ENCODE measurements at regions not wholly inside any gene's neighbourhood (a gene's known extent, or its start where the extent isn't known, plus 50 kb on each side); places are given as distances from the start of the nearest gene placed in this dataset.
"Not testable (repeated sequence)": the region's sequence is repeated elsewhere in the genome, so short reads cannot be mapped to it uniquely, and the experiment has no call there.

DNA sequence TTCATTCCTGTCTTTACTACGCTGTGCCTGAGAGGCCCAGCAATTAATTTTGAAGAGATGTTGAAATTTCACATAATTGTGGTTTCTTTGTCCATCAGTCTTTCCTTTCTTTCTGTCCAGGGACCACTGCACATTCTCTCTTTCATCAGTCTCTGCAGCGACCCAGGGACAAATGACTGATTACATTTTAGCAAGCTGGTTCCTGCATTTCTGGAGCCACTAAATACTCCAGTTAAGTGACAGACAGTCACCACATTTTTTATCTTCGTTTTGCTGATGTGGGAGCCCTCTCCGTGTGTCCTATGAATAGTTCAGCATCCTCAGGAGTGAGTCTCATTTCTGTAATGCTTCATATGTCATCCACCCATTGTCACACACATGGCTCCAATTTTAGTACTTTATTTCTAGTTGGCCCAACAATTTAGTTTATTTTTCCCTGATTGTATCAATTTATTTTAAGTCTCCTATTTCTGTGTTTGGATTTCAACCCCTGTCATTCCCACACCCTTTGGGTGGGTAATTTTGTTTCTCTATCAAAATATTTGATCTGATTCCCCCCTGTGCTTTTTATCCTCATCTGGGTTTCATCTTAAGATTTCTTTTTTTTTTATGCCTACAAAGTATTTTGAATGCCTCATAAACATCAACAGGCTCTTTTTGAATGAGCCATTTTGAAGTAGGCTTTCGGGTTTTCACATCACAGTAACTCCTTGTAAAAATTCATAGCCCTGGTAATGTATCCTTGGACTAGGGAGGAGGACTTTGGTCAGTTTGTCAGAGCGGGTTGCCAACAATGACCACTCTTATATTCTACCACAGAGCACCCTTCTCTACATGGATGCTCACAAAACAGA, 1196.5 kb downstream of the GALC start:
- Histone ChIP-seq H3K9ac (ENCODE audit: low read depth, low read length) (no peak overlapping the region), H3K4me1 (ENCODE audit: insufficient read depth, low read length) (no peaks in the 10 kb centered on the region), H3K9me3 (ENCODE audit: control insufficient read depth, insufficient read depth, low read length) (no peaks in the 10 kb centered on the region), H3K36me3 (ENCODE audit: insufficient read depth, low read length) (no peaks in the 10 kb centered on the region)

DNA sequence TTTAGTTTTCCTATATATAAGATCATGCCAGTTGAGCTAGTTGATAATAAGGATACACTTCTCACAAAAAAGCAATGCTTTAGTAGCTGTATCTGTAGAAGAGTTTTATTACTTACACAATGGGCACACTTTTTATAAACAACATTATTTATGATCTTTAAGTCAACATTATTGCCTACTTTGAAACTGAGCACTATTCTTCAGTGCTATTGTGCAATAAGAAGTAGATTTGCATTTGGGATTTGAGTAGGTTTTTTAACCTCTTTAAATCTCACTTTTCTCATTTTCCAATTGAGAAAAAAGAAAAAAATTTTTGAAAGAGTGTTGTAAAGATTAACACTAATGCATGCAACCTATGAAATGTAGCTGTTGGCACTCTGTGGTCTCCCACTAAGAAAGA, 1198.3 kb downstream of the GALC start:
- Histone ChIP-seq H3K36me3 (ENCODE audit: insufficient read depth, low read length) (no peaks in the 10 kb centered on the region), H3K9ac (ENCODE audit: low read depth, low read length) (no peak overlapping the region), H3K4me1 (ENCODE audit: insufficient read depth, low read length) (no peaks in the 10 kb centered on the region), H3K9me3 (ENCODE audit: control insufficient read depth, insufficient read depth, low read length) (peaks cover 3% of the 10 kb centered on the region; the same call in 1 of the 2 replicates)

DNA sequence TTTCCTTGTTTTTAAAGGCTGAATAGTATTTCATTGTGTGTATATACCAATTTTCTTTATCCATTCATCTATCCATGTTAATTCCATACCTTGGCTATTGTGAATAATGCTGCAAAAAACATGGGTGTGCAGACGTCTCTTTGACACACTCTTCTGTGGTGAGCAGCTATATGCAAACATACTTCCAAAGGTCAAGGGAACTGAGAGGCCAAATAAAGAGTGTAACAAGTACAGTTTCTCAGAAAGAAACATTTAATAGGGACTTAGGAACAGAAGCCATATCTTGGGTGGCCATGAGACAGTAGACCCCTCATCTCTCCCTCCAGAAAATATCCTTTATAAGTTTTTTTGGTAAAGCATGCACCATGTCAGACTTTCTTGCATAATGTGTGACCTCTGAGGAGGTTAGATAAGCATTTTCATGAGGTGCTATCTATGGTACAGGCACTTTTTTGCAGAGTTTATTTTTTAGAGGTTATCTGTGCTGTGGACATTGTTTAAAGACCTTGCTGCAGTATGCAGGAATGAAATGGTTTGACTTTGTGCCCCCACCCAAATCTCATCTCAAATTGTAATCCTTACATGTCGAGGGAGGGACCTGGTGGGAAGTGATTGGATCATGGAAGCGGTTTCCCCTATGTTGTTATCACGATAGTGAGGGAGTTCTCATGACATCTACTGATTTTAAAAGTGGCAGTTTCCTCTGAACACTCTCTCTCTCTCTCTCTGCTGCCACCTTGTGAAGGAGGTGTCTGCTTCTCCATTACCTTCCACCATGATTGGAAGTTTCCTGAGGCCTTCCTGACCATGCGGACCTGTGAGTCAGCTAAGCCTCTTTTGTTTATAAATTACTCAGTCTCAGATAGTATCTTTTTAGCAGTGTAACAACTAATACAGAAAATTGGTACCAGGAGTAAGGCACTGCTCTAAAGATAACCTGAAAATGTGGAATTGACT, 1202.3 kb downstream of the GALC start:
- Histone ChIP-seq H3K9ac (ENCODE audit: low read depth, low read length) (no peak overlapping the region), H3K9me3 (ENCODE audit: control insufficient read depth, insufficient read depth, low read length) (peaks cover 3% of the 10 kb centered on the region; the same call in 1 of the 2 replicates), H3K36me3 (ENCODE audit: insufficient read depth, low read length) (no peaks in the 10 kb centered on the region), H3K4me1 (ENCODE audit: insufficient read depth, low read length) (no peaks in the 10 kb centered on the region)

DNA sequence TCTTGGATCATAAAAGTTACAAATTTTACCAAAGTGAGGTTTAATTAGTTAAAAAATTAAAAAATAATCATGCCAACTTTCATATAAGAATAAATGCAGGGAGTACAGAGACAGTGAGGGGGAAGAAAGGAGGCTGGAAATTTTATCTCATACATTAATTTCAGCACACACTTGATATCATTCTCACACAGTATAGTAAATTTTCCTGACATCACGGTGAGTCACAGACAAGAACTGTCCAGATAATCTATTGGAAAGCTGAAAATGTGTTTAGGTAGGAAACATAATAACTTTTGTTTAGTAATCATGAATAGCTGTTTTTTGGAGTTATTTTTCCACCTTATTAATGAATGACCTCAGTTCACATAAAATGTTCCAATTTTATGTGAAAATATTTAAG, 1204.8 kb downstream of the GALC start:
- no peaks in the 10 kb centered on the region for H3K4me1 ChIP-seq (ENCODE audit: insufficient read depth, low read length)
- no peaks in the 10 kb centered on the region for H3K36me3 ChIP-seq (ENCODE audit: insufficient read depth, low read length)
- peaks cover 3% of the 10 kb centered on the region; the same call in 1 of the 2 replicates for H3K9me3 ChIP-seq (ENCODE audit: control insufficient read depth, insufficient read depth, low read length)
- H3K9ac ChIP-seq (ENCODE audit: low read depth, low read length): no peak overlapping the region

DNA sequence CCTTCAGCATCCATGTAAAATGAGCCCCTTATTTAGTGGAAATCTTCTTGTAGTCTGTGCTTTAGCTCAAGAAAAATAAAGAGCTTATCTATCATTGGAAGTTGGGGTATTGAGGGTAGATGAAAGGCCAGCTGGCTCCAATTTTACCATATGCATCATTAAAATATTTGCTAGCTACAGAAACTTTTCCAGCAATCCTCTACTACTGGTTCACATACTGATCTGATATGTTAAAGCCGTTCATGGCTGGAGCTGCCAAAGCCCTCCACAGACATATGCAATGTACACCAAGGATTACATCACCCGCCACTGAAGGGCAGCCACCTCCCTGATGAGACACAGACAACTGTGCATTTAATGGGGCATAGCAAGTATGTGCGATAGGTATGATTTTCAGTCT, 1205.3 kb downstream of the GALC start:
- Histone ChIP-seq H3K9me3 (ENCODE audit: control insufficient read depth, insufficient read depth, low read length) (peaks cover 3% of the 10 kb centered on the region; the same call in 1 of the 2 replicates), H3K36me3 (ENCODE audit: insufficient read depth, low read length) (no peaks in the 10 kb centered on the region), H3K4me1 (ENCODE audit: insufficient read depth, low read length) (no peaks in the 10 kb centered on the region), H3K9ac (ENCODE audit: low read depth, low read length) (no peak overlapping the region)

DNA sequence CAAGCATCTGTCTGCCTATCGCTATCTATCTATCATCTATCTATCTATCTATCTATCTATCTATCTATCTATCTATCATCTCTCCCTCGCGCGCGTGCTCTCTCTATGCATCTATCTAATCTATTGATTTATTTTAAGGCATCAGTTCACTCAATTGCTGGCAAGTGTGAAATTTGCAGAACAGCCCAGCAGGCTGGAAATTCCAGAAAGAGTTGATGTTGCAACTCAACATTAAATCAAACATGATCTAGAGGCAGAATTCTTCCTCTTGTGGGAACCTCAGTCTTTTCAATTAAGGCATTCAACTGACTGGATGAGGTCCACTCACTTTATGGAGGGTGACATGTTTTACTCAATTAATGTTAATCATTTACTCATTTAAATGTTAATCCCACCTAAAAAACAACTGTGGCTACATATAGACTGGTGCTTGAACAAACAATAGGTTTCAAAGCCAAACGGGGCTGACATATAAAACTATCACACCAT, 1210.8 kb downstream of the GALC start:
- no peaks in the 10 kb centered on the region for H3K9me3 ChIP-seq (ENCODE audit: control insufficient read depth, insufficient read depth, low read length)
- H3K9ac ChIP-seq (ENCODE audit: low read depth, low read length): no peak overlapping the region
- no peaks in the 10 kb centered on the region for H3K36me3 ChIP-seq (ENCODE audit: insufficient read depth, low read length)
- no peaks in the 10 kb centered on the region for H3K4me1 ChIP-seq (ENCODE audit: insufficient read depth, low read length)

DNA sequence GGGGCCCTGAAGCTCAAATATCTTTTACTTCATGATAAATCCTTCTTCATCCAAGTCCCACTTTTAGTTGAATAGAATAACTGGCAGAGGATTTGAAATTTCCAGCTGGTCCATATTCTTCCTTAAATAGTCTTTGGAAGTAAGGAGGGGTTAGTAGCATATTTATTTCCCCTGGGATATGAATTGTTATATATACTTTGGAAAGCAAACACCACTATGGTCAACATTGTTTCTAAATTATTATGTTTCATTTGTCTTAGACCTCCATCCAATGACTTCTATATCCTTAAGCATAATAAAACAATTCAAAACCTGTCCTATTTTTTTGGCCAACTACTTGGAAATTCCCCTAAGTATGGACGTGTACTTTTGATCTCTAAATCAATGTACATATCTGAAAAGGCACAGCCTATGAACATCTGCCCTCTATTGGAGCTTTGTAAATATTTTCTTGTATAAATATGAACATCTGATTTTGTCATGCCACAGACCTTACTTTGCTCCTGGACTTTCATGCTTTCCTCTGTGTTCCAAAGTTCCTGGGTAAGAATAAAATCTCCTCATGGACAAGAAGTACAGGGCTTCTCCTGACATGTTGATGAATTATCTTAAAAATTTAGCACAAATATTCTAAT, 1212.0 kb downstream of the GALC start:
- no peaks in the 10 kb centered on the region for H3K4me1 ChIP-seq (ENCODE audit: insufficient read depth, low read length)
- no peaks in the 10 kb centered on the region for H3K9me3 ChIP-seq (ENCODE audit: control insufficient read depth, insufficient read depth, low read length)
- H3K36me3 ChIP-seq (ENCODE audit: insufficient read depth, low read length): no peaks in the 10 kb centered on the region
- no peak overlapping the region for H3K9ac ChIP-seq (ENCODE audit: low read depth, low read length)

DNA sequence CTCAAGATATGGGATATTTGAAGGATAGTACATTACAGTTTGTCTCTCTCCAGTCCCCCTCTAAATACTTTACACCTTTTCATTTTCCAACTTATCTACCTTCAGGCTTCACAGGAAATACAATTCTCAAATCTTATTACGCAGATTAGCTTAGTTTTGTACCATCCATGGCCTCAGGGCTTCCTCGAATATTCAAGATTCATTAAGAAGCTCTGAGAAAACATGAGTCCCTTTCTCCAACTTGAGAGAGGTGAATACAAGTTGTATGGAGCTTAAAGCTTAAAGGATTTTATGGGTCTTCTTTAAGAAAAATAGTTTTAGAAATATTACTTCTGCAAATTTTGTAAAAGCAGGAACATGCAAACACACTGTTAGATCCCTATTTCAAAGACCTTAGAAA, 1212.5 kb downstream of the GALC start:
- H3K36me3 ChIP-seq (ENCODE audit: insufficient read depth, low read length): no peaks in the 10 kb centered on the region
- no peaks in the 10 kb centered on the region for H3K4me1 ChIP-seq (ENCODE audit: insufficient read depth, low read length)

DNA sequence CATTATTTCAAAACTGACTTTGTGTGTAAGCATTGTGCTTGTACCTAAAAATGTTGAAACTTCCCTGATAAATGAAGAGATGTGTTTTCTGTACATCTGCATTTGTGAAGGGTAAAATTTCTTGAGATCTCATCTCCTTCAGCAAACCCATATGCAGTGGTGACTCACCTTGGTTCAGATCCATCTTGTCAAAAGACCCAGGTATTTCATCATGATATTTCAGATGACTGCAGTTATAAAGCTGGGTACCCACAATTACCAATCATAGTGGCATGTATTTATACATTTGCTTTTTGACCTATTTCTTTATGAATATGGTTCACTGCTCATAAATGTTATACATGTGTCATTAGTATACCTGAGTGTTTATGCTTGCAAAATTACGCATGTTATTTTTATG, 1213.6 kb downstream of the GALC start:
- Histone ChIP-seq H3K4me1 (ENCODE audit: insufficient read depth, low read length) (no peaks in the 10 kb centered on the region), H3K9ac (ENCODE audit: low read depth, low read length) (no peak overlapping the region), H3K36me3 (ENCODE audit: insufficient read depth, low read length) (no peaks in the 10 kb centered on the region), H3K9me3 (ENCODE audit: control insufficient read depth, insufficient read depth, low read length) (no peaks in the 10 kb centered on the region)

More for the DNA sequence above, 1212.5 kb downstream of the GALC start:
- H3K9me3 ChIP-seq (ENCODE audit: control insufficient read depth, insufficient read depth, low read length): no peaks in the 10 kb centered on the region
- no peak overlapping the region for H3K9ac ChIP-seq (ENCODE audit: low read depth, low read length)

DNA sequence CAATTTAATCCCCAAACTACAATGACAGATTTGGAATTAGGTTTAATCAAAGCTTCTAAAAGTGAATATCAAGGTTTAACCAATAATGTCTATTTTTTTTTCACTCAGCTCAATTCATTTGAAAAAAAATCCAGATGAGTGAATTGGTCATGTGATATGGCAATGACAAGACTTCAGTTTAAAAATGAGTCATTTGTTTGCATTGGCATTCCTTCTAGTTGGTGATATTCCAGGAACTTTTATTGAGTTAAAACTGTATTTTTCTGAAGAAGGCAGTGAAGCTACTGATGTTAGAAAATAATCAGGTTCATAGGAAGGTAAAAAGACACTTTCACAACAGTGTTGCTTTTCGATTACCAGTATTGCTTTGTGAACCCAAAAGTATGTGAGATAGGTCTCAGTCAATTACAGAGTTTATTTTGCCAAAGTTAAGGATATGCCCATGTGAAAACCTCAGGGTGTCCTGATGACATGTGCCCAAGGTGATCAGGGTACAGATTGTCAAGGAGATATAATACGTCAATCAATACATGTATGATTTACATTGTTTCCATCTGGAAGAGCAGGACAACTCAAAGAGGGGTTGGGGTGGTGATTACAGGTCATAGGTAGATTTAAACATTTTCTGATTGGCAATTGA, 1214.9 kb downstream of the GALC start:
- Histone ChIP-seq H3K9me3 (ENCODE audit: control insufficient read depth, insufficient read depth, low read length) (no peaks in the 10 kb centered on the region), H3K9ac (ENCODE audit: low read depth, low read length) (no peak overlapping the region), H3K36me3 (ENCODE audit: insufficient read depth, low read length) (no peaks in the 10 kb centered on the region), H3K4me1 (ENCODE audit: insufficient read depth, low read length) (no peaks in the 10 kb centered on the region)

DNA sequence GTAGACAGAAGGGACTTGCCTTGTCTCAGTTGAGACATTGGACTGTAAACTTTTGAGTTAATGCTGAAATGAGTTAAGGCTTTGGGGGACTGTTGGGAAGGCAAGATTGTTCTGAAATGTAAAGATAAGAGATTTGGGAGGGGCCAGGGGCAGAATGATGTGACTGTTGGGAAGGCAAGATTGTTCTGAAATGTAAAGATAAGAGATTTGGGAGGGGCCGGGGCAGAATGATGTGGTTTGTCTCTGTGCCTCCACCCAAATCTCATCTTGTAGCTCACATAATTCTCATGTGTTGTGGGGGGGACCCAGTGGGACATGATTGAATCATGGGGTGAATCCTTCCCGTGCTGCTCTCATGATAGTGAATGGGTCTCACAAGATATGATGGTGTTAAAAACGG, 1217.1 kb downstream of the GALC start:
- not testable (repeated sequence) for H3K36me3 ChIP-seq (ENCODE audit: insufficient read depth, low read length); H3K9ac ChIP-seq (ENCODE audit: low read depth, low read length); H3K9me3 ChIP-seq (ENCODE audit: control insufficient read depth, insufficient read depth, low read length); H3K4me1 ChIP-seq (ENCODE audit: insufficient read depth, low read length)

DNA sequence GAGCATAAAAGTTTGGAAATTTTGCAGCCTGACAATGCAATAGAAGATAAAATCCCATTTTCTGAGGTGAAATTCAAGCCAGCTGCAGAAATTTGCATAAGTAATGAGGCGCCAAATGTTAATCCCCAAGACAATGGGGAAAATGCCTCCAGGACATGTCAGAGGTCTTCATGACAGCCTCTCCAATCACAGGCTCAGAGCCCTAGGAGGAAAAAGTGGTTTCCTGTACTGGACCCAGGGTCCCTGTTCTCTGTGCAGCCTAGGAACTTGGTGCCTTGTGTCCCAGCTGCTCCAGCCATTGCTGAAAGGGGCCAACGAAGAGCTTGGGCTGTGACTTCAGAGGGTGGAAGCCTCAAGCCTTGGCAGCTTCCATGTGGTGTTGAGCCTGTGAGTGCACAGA, 1218.1 kb downstream of the GALC start:
- Histone ChIP-seq H3K9ac (ENCODE audit: low read depth, low read length) (no peak overlapping the region), H3K4me1 (ENCODE audit: insufficient read depth, low read length) (no peaks in the 10 kb centered on the region), H3K9me3 (ENCODE audit: control insufficient read depth, insufficient read depth, low read length) (no peaks in the 10 kb centered on the region), H3K36me3 (ENCODE audit: insufficient read depth, low read length) (no peaks in the 10 kb centered on the region)

DNA sequence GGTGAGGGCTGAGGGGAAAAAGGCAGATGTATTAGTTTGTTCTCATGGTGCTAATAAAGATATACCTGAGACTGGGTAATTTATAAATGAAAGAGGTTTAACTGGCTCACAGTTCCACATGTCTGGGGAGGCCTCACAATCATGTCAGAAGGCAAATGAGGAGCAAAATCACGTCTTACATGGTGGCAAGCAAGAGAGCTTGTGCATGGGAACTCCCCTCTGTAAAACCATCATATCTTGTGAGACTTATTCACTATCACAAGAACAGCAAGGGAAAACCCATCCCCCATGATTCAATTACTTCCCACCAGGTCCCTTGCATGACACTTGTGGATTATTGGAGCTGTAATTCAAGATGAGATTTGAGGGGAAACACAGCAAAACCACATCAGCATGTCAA, 1220.9 kb downstream of the GALC start:
- no peaks in the 10 kb centered on the region for H3K36me3 ChIP-seq (ENCODE audit: insufficient read depth, low read length)
- no peak overlapping the region for H3K9ac ChIP-seq (ENCODE audit: low read depth, low read length)
- H3K4me1 ChIP-seq (ENCODE audit: insufficient read depth, low read length): no peaks in the 10 kb centered on the region
- H3K9me3 ChIP-seq (ENCODE audit: control insufficient read depth, insufficient read depth, low read length): no peaks in the 10 kb centered on the region

DNA sequence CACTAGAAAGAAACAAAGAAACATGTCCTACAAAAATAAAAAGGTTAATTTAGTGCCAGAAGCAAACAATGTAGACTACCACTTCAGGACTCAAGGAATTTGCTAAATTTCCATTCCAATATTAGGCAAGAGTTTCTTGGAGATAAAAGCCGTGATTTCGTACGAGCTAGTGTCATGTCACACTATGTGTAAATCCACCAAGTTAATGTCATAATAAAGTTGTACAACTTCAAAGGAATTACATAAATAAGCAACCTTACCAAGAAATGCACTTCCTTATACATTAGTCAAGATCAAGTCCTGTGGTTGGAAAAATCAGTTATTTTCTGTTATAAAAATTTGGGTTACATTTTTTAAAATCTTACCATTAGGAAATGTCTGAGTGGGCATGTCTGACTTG, 1222.8 kb downstream of the GALC start:
- H3K4me1 ChIP-seq (ENCODE audit: insufficient read depth, low read length): no peaks in the 10 kb centered on the region
- no peaks in the 10 kb centered on the region for H3K36me3 ChIP-seq (ENCODE audit: insufficient read depth, low read length)
- H3K9ac ChIP-seq (ENCODE audit: low read depth, low read length): no peak overlapping the region
- H3K9me3 ChIP-seq (ENCODE audit: control insufficient read depth, insufficient read depth, low read length): no peaks in the 10 kb centered on the region

Data from ES-I3 (cell line).